GM12878 (cell line): ENCODE measurements at regions not wholly inside any gene's neighbourhood (a gene's known extent, or its start where the extent isn't known, plus 50 kb on each side); places are given as distances from the start of the nearest gene placed in this dataset.

Experiments
- ATAC-seq: fragments of 200-7000 bp; cut with Tn5 transposase; 3 replicates; pipeline ENCODE4 v1.9.1; 2020; ENCODE audit warnings: mild to moderate bottlenecking, moderate library complexity
- BruUV-seq: library from RNA; stranded (reverse); fragments of 400-500 nt; replicated peaks from 2 replicates; lab custom pipeline; 2021; lab: Mats Ljungman, UMichigan
- CTCF ChIA-PET: fragments of 300-600 bp; sonication (Branson Sonifier 250); formaldehyde crosslinking; extraction: SDS; loops from one replicate; lab custom pipeline; 2021; ENCODE audit warnings: inconsistent platforms; lab: Yijun Ruan, JAX
- POLR2A ChIA-PET: fragments of 350-600 bp; formaldehyde crosslinking; extraction: SDS; loops from one replicate; lab custom pipeline; 2021; ENCODE audit warnings: inconsistent platforms; lab: Charles Lee
- RAD21 ChIA-PET: fragments of 300-600 bp; sonication (Branson Sonifier 250); formaldehyde crosslinking; loops from one replicate; lab custom pipeline; 2023; ENCODE audit warnings: antibody characterized with exemption; ENCODE audit not compliant: unreplicated experiment; lab: Charles Lee
- SMC1A ChIA-PET: fragments of 300-600 bp; sonication (Branson Sonifier 250); formaldehyde crosslinking; loops from one replicate; lab custom pipeline; 2023; ENCODE audit not compliant: unreplicated experiment, uncharacterized antibody; lab: Charles Lee
- DNase-seq: peaks from one replicate; pipeline ENCODE4 v3.0.0-alpha.2; 2011; ENCODE audit warnings: low read depth, low spot score
- FAIRE-seq: peaks from 3 replicates; lab custom pipeline; 2011; peaks lifted over from hg19 to GRCh38; lab: Jason Lieb, UNC
- H2AFZ ChIP-seq: 2 replicates; pipeline ENCODE4 v1.6.0; 2011; ENCODE audit warnings: low read depth, low read length, control low read depth; ENCODE audit not compliant: control insufficient read depth
- H3K27ac ChIP-seq: 2 replicates; pipeline ENCODE4 v1.5.1; 2011; ENCODE audit warnings: control low read depth; ENCODE audit not compliant: control insufficient read depth, insufficient read depth
- H3K27me3 ChIP-seq, 2 experiments: replicated peaks in 1 of 2; 2 replicates each; pipeline versions ENCODE4 v1.6.0 to v1.6.1; 2011; ENCODE audit warnings: low read length in 1 of 2; ENCODE audit not compliant: control insufficient read depth in 2 of 2, insufficient read depth in 2 of 2
- H3K36me3 ChIP-seq, 2 experiments: 2 replicates each; pipeline ENCODE4 v1.5.1; 2011; ENCODE audit warnings: low read length in 1 of 2; ENCODE audit not compliant: control insufficient read depth in 2 of 2, insufficient read depth in 2 of 2
- H3K4me1 ChIP-seq: 2 replicates; pipeline ENCODE4 v1.6.1; 2011; ENCODE audit warnings: mild to moderate bottlenecking, low read length, moderate library complexity, mixed read lengths; ENCODE audit not compliant: control insufficient read depth, insufficient read depth
- H3K4me2 ChIP-seq: 2 replicates; pipeline ENCODE4 v1.6.0; 2011; ENCODE audit warnings: control low read depth; ENCODE audit not compliant: control insufficient read depth, insufficient read depth
- H3K4me3 ChIP-seq: fragments of 200-600 bp; sonication (generic); 2 replicates; pipeline ENCODE4 v1.5.1; 2016
- H3K79me2 ChIP-seq: 2 replicates; pipeline ENCODE4 v1.6.0; 2011; ENCODE audit warnings: low read length; ENCODE audit not compliant: control insufficient read depth, insufficient read depth
- H3K9ac ChIP-seq: 2 replicates; pipeline ENCODE4 v1.8.0; 2011; ENCODE audit warnings: low read length, control low read depth, mixed read lengths; ENCODE audit not compliant: control insufficient read depth, insufficient read depth
- H3K9me3 ChIP-seq: replicated peaks from 3 replicates; pipeline ENCODE4 v1.5.1; 2011; ENCODE audit warnings: mild to moderate bottlenecking, low read length; ENCODE audit not compliant: control insufficient read depth, insufficient read depth
- H4K20me1 ChIP-seq: 2 replicates; pipeline ENCODE4 v1.6.0; 2011; ENCODE audit not compliant: control insufficient read depth, insufficient read depth
- CHD1 ChIP-seq: IDR thresholded peaks from 2 replicates; pipeline ENCODE4 v1.6.1; 2012; ENCODE audit warnings: low read depth, low read length, improper control_type of control experiment
- EGR1 ChIP-seq, 2 experiments: IDR thresholded peaks; 1 replicate in 1 of 2; 2 replicates in 1 of 2; pipeline ENCODE4 v1.6.1; 2011 to 2012; ENCODE audit warnings: low read depth in 2 of 2, low read length in 2 of 2, borderline replicate concordance in 1 of 2, mild to moderate bottlenecking in 1 of 2, moderate library complexity in 1 of 2
- ESRRA ChIP-seq: IDR thresholded peaks from 2 replicates; pipeline ENCODE4 v1.6.1; 2012; ENCODE audit warnings: mild to moderate bottlenecking, low read length, improper control_type of control experiment
- EZH2 ChIP-seq: IDR thresholded peaks from 2 replicates; pipeline ENCODE4 v1.6.1; 2012; ENCODE audit warnings: low read depth, mild to moderate bottlenecking, control low read depth, inconsistent platforms, low read length, borderline replicate concordance; ENCODE audit not compliant: control insufficient read depth
- GABPA ChIP-seq: IDR thresholded peaks from 2 replicates; pipeline ENCODE4 v1.6.1; 2014; ENCODE audit warnings: antibody characterized with exemption, low read depth, mild to moderate bottlenecking, inconsistent platforms
- IRF5 ChIP-seq: fragments of 450-650 bp; IDR thresholded peaks from 2 replicates; pipeline ENCODE4 v1.6.1; 2017; ENCODE audit warnings: borderline replicate concordance
- KAT2A ChIP-seq: conservative IDR thresholded peaks from 2 replicates; pipeline ENCODE4 v1.6.1; 2011; ENCODE audit warnings: low read depth, low read length; ENCODE audit not compliant: control insufficient read depth
- MTA2 ChIP-seq: fragments of 450-650 bp; IDR thresholded peaks from 2 replicates; pipeline ENCODE4 v1.6.1; 2016; ENCODE audit warnings: low read depth, mild to moderate bottlenecking, moderate library complexity
- POU2F2 ChIP-seq: IDR thresholded peaks from 3 replicates; pipeline ENCODE4 v1.6.1; 2011; ENCODE audit warnings: low read depth, mild to moderate bottlenecking, low read length, borderline replicate concordance
- RELB ChIP-seq: fragments of 450-650 bp; IDR thresholded peaks from 2 replicates; pipeline ENCODE4 v1.6.1; 2017; ENCODE audit warnings: low read depth, mild to moderate bottlenecking, moderate library complexity
- SKIL ChIP-seq: fragments of 450-650 bp; IDR thresholded peaks from 2 replicates; pipeline ENCODE4 v1.6.1; 2017; ENCODE audit warnings: mild to moderate bottlenecking, low read depth, inconsistent platforms; ENCODE audit not compliant: poor library complexity, severe bottlenecking
- TBL1XR1 ChIP-seq: IDR thresholded peaks from 2 replicates; pipeline ENCODE4 v1.6.1; 2012; ENCODE audit warnings: low read depth, low read length, improper control_type of control experiment
- ZNF384 ChIP-seq: IDR thresholded peaks from 2 replicates; pipeline ENCODE4 v1.6.1; 2012; ENCODE audit warnings: low read depth, mild to moderate bottlenecking, low read length, improper control_type of control experiment, borderline replicate concordance
- ZSCAN29 ChIP-seq: fragments of 450-650 bp; IDR thresholded peaks from 2 replicates; pipeline ENCODE4 v1.6.1; 2017; ENCODE audit warnings: mild to moderate bottlenecking, moderate library complexity
- WGBS: methylation state at CpG from one replicate; pipeline ENCODE4 v1.1.6; 2016; ENCODE audit warnings: low lambda C conversion rate; ENCODE audit not compliant: insufficient replicate concordance, insufficient coverage; ENCODE audit errors: missing lambda C conversion rate; 5-methylcytosine and 5-hydroxymethylcytosine counted together
- in situ Hi-C: fragments of 300-500 bp; cut with MboI; formaldehyde crosslinking; loops from 9 replicates; pipeline ENCODE4 v1.14.3; 2018; ENCODE audit warnings: mixed read lengths
- intact Hi-C: fragments of 100-400 bp; cut with micrococcal nuclease; formaldehyde crosslinking; loops from one replicate; pipeline ENCODE4 v1.14.2; 2022; ENCODE audit not compliant: unreplicated experiment
- TF ChIP-seq, protein P1 (sequence below): IDR thresholded peaks from 2 replicates; pipeline ENCODE4 v1.6.1; 2011; ENCODE audit warnings: borderline replicate concordance, low read depth, mild to moderate bottlenecking, moderate library complexity, low read length; ENCODE audit not compliant: insufficient read depth, poor library complexity, severe bottlenecking

- no peak for DNase-seq
- CTCF ChIA-PET, result interaction anchor here (0.6 to 1.2 kb wide), 3 partner anchors 13 to 74 kb away, joined by 3 to 4 read pairs (median 3); no protein-coding TSS in a partner anchor
- no peak overlapping the region for H3K4me2 ChIP-seq
- SMC1A ChIA-PET, result no interaction called here
- H4K20me1 ChIP-seq, result no peaks in the 10 kb centered on the region
- WGBS, result 41% methylated on average over 3 of the region's 3 CpGs
- H3K27ac ChIP-seq, result no peak overlapping the region
- in situ Hi-C loops, result no loop called here
- H3K79me2 ChIP-seq, result no peaks in the 10 kb centered on the region
- TF ChIP-seq KAT2A, result no peak
- TF ChIP-seq MTA2, result no peak
- TF ChIP-seq ESRRA, result no peak
- no peak for TF ChIP-seq CHD1
- TF ChIP-seq ZNF384, result no peak
- no peak for TF ChIP-seq RELB
- TF ChIP-seq ZSCAN29, result no peak
- TF ChIP-seq POU2F2, result no peak
- no peak for TF ChIP-seq EZH2
- no peak for TF ChIP-seq IRF5
- no peak for TF ChIP-seq EGR1 (IDR thresholded peaks at IDR 0.05; ENCODE audit: borderline replicate concordance in 1 of 2, low read depth in 2 of 2, low read length in 2 of 2)
- TF ChIP-seq TBL1XR1, result no peak
- TF ChIP-seq SKIL, result no peak
- TF ChIP-seq GABPA, result no peak
- TF ChIP-seq, protein P1, sequence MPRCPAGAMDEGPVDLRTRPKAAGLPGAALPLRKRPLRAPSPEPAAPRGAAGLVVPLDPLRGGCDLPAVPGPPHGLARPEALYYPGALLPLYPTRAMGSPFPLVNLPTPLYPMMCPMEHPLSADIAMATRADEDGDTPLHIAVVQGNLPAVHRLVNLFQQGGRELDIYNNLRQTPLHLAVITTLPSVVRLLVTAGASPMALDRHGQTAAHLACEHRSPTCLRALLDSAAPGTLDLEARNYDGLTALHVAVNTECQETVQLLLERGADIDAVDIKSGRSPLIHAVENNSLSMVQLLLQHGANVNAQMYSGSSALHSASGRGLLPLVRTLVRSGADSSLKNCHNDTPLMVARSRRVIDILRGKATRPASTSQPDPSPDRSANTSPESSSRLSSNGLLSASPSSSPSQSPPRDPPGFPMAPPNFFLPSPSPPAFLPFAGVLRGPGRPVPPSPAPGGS, result no peak
- TF ChIP-seq, all 136 proteins: peak for 0
- Histone ChIP-seq H3K27me3 (no peaks in the 10 kb centered on the region), H3K4me3 (no peak overlapping the region), H3K4me1 (no peaks in the 10 kb centered on the region), H2AFZ (no peak overlapping the region), H3K36me3 (no peaks in the 10 kb centered on the region), H3K9ac (no peak overlapping the region), H3K9me3 (peaks cover 2% of the 10 kb centered on the region; the same call in 2 of the 3 replicates)
- no peak for ATAC-seq
- BruUV-seq, result no TSS peak
- RAD21 ChIA-PET, result no interaction called here
- intact Hi-C loops, result no loop called here
- FAIRE-seq, result no peak
- POLR2A ChIA-PET, result interaction anchor here (0.6 kb wide), 1 partner anchor 210 kb away, joined by 3 read pairs; no protein-coding TSS in a partner anchor
These were observed 124.6 kb upstream of the CYP1B1 start for GRCh38 chr2:38200598-38200997.
